ENCODE measurements at regions not wholly inside any gene's neighbourhood (a gene's known extent, or its start where the extent isn't known, plus 50 kb on each side); places are given as distances from the start of the nearest gene placed in this dataset.
"Not testable (repeated sequence)": the region's sequence is repeated elsewhere in the genome, so short reads cannot be mapped to it uniquely, and the experiment has no call there.

GRCh38 chr1:72431810-72432209 lies 149.5 kb upstream of the NEGR1 start:
- no peak for DNase-seq (ENCODE audit: low read depth, low spot score)

DNA sequence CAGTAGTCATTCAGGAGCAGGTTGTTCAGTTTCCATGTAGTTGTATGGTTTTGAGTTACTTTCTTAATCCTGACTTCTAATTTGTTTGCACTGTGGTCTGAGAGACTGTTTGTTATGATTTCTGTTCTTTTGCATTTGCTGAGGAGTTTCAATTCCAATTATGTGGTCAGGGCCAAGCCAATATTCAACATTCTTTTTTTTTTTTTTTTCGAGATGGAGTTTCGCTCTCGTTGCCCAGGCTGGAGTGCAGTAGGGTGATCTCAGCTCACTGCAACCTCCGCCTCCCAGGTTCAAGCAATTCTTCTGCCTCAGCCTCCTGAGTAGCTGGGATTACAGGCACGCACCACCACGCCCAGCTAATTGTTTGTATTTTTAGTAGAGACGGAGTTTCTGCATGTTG lies 145.9 kb upstream of the NEGR1 start:
- not testable (repeated sequence) for DNase-seq (ENCODE audit: low read depth, low spot score)

GRCh38 chr1:72419229-72419628 lies 136.9 kb upstream of the NEGR1 start:
- DNase-seq (ENCODE audit: low read depth, low spot score) = no peak

DNA sequence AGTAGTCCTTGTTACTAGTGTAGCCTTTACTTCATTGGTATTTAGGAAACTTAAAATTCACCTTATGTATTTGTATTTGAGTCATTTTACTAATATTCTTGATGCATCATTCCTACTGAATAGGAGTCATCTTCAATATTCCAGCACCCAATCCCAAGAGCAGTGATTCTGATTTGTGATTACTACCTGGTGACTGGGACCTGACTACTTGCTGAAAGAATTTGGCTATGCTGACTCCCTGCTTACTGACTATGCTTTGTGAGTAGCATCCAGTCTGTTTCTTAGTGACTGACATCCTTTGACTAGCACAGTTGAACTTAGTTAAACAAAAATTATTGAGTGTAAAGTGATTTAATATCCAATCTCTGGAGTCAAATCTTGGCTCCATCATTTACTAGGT lies 129.9 kb upstream of the NEGR1 start:
- DNase-seq (ENCODE audit: low read depth, low spot score) = no peak

GRCh38 chr1:72399807-72400206 lies 117.5 kb upstream of the NEGR1 start:
- no peak for DNase-seq (ENCODE audit: low read depth, low spot score)

DNA sequence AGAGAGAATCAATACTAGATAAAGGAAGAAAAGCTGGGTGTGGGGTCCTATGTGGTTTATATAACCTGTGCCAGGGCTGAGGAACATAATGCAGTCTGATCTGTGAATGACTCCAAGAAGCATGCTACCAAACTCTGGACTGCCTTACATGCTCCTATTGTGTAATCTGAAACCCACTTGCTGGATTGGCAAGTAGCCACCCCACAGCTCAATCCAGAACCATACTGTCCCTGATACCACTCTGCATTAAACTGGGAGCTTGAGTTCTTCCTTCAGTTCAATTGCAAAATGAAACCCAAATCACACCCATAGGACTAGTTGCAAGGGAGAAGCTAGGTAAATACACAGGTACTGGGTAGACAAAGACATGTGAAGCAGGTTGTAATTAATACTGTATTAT lies 115.4 kb upstream of the NEGR1 start:
- DNase-seq (ENCODE audit: low read depth, low spot score) = peak; percentile 57

- no peak for DNase-seq (ENCODE audit: low read depth, low spot score)
Observed at GRCh38 chr1:72394457-72394856, 112.1 kb upstream of the NEGR1 start.

DNA sequence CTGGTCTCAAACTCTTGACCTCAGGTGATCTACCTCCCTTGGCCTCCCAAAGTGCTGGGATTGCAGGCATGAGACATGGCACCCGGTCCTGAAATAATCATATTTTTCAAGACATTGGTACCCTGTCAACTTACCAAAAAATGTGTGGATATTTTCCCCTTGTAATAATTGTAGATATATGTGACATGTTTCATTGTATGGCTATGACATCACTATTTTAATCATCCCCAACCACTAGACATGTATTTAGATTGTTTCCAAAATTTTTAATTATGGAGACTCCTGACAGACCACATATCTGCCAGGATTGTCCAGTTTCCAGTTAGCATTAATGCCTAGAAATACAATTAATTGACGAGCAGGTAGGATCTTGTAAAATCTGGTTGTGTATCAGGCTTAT lies 96.7 kb upstream of the NEGR1 start:
- DNase-seq (ENCODE audit: low read depth, low spot score) = no peak

- DNase-seq (ENCODE audit: low read depth, low spot score) = no peak
Observed at GRCh38 chr1:72375226-72375625, 92.9 kb upstream of the NEGR1 start.

GRCh38 chr1:72371259-72372035 lies 89.1 kb upstream of the NEGR1 start:
- no peak for DNase-seq (ENCODE audit: low read depth, low spot score)

- DNase-seq (ENCODE audit: low read depth, low spot score) = not testable (repeated sequence)
Observed at GRCh38 chr1:72370836-72371235, 88.5 kb upstream of the NEGR1 start.

DNA sequence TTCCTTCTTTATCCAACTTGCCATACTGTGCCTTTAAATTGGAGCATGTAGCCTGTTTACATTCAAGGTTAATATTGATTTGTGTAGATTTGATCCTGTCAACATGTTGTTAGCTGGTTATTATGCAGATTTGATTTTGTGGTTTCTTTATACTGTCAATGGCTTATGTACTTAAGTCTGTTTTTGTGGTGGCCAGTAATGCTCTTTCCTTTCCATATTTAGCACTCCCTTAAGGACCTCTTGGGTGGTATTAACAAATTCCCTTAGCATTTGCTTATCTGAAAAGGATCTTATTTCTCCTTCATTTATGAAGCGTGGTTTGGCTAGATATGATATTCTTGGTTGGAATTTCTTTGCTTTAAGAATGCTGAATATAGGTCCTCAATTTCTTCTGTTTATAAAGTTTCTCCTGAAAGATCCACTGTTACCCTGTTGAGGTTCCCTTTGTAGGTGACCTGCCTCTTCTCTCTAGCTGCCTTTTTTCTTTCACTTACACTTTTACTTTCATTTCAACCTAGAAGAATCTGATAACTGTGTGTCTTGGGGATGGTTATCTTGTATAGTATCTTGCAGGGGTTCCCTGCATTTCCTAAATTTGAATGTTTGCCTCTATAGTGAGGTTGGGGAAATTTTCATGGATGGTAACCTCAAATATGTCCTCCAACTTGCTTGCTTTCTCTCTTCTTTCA lies 86.9 kb upstream of the NEGR1 start:
- DNase-seq (ENCODE audit: low read depth, low spot score) = no peak

DNA sequence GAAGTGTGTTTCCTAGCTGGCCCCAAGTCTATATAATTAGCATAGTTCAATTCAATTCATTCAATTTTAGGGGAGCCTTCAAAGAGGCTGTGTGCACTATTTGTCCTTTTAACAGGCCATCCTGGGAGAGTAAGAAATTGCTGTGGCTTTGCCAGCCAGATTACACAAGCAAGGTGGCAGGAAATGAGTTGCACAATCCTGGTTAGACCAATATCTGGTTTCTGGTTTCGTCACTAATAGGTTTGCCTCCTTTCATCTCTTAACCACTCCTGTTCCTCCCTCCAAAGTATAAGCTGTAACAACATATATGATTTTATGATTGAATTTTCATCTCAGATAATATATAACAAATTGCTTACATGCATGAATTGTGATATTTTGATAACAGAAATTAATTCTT lies 84.1 kb upstream of the NEGR1 start:
- DNase-seq (ENCODE audit: low read depth, low spot score) = no peak

DNA sequence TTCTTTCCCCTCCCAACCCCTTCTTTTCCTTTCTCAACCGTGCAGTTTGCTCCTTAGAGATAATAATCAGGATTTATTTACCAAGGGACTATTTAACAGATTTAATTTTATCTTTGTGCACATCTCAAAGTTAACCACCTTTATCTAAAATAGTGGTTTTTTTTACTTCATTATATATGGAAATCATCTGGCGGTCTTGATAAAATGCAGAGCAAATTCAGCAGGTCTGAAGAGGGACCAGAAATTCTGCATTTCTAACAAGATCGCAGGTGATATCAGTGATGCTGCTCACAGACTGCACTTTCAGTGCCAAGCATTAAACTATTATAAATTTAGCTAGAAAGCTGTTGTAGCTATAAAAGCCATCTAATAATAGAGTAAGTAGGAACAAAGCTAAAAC lies 83.4 kb upstream of the NEGR1 start:
- no peak for DNase-seq (ENCODE audit: low read depth, low spot score)

DNA sequence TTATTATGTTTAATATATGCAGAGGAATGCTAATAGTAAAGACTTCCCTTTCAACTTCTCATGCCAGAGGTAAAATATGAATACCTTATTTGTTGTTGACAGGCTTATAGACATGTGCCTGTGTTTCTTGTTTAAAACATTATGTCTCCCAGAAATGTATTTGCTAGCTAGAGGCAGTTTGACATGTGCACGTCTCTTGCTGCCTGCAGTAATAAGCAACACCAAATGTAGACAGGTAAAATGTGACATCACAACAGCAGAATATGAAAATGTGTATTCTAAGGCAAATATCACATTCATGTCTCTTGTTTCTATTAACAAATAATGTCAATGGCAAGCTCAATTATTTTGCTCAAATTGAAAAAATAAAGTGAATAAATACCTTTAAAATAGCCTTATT lies 80.2 kb upstream of the NEGR1 start:
- DNase-seq (ENCODE audit: low read depth, low spot score) = no peak

- DNase-seq (ENCODE audit: low read depth, low spot score) = no peak
Observed at GRCh38 chr1:72357411-72357810, 75.1 kb upstream of the NEGR1 start.

GRCh38 chr1:72355899-72356298 lies 73.6 kb upstream of the NEGR1 start:
- DNase-seq (ENCODE audit: low read depth, low spot score) = no peak

DNA sequence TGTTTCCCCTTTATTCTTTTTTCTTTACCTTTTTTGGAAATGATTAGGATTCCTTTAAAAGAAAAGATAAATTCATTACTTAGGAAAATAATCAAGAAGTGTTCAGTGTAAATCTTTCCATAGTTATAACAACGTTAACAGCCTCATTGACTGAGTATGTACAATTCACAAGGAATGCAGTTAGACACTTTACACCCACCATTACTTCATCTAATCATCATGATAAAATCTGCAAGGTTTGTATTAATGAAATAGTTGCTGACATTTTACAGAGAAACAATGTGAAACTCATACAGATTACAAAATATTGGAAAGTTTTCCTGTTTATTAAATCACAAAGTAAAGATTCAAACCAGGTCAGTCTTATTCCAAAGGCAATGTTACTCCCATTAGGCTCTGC lies 59.3 kb upstream of the NEGR1 start:
- no peak for DNase-seq (ENCODE audit: low read depth, low spot score)

DNA sequence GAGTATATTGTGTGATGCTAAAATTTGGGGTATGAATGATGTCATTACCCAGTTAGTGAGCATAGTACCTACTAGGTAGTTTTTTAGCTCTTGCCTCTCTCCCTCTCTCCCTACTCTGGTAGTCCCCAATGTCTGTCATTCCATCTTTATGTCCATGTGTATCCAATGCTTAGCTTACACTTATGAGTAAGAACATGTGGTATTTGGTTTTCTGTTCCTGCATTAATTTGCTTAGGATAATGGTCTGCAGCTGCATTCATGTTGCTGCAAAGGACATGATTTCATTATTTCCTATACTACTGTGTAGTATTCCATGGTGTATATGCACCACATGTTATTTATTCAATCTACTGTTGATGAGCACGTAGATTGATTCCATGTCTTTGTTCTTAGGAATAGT lies 54.4 kb upstream of the NEGR1 start:
- no peak for DNase-seq (ENCODE audit: low read depth, low spot score)

Measured in smooth muscle cell of the brain vasculature (primary cell).